HG02884 (cell line): ENCODE measurements at regions not wholly inside any gene's neighbourhood (a gene's known extent, or its start where the extent isn't known, plus 50 kb on each side); places are given as distances from the start of the nearest gene placed in this dataset.
"Not testable (repeated sequence)": the region's sequence is repeated elsewhere in the genome, so short reads cannot be mapped to it uniquely, and the experiment has no call there.

Source experiments
- ATAC-seq: cut with Tn5 transposase; IDR thresholded peaks from one replicate; pipeline ENCODE4 v1.9.1; 2021; ENCODE audit warnings: mild to moderate bottlenecking, moderate library complexity; ENCODE audit not compliant: unreplicated experiment

GRCh38 chr1:9441451-9442133 is 97.7 kb upstream of the SLC25A33 start:
- ATAC-seq: no peak

GRCh38 chr1:9442278-9442846 is 96.9 kb upstream of the SLC25A33 start:
- ATAC-seq: no peak

DNA sequence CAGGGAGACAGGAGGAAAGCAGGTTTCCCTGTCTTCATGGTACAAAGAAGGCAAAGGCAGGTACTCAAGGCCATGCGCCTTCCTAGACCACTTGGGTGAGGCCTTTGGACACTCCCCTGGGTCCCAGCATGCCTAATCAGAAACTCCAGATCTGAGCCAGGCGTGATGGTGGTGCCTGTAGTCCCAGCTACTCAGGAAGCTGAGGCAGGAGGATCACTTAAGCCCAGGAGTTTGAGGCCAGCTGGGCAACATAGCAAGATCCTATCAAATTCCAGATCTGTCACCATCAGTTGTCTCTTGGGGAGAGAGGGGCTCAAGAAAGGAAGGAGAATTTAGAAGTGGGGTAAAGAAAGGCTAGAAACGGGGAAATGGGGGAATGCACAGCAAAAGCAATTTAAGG is 96.3 kb upstream of the SLC25A33 start:
- ATAC-seq: no peak

GRCh38 chr1:9443913-9444445 is 95.3 kb upstream of the SLC25A33 start:
- ATAC-seq: no peak

DNA sequence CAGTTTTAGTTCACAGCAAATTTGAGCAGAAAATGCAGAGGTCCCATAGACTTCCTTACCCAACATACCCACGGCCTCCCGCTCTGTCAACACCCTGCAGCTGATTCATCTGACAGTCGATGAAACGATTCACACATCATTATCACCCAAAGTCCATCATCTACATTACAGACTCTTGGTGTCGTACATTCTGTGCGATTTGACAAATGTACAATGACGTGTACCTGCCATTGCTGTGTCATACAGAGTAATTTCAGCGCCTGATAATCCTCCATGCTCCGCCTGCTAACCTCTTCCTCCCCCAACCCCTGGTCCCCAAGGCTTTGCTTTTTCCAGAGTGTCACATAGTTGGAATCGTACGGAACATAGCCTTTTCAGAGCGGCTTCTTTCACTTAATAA is 94.7 kb upstream of the SLC25A33 start:
- no peak for ATAC-seq

- not testable (repeated sequence) for ATAC-seq
These were observed 94.2 kb upstream of the SLC25A33 start for GRCh38 chr1:9445081-9445480.

DNA sequence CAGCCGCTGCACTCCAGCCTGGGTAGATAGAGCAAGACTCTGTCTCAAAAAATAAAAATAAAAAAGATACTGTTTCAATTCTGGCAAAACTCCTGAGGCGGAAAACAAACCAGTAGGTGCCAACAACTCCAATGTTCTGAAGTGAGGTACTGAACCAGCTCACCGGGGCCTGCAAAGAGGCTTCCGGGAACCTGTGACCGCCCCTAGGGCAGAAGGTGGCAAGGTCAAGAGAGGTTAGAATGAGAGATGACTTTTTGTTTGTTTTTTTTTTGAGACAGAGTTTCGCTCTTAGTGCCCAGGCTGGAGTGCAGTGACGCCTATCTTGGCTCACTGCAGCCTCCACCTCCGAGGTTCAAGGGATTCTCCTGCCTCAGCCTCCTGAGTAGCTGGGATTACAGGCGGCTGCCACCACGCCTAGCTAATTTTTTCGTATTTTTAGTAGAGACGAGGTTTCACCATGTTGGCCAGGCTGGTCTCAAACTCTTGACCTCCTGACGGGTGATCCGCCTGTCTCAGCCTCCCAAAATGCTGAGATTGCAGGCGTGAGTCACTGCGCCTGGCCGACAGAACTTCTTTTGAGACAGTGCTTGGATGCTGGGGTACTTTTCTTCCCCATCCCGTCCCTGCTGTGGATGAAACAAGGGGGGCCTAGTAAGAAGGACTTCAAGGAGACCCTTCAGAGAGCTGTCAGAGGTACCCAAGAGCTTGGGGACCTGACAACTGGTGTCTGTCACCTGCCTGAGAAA is 91.9 kb upstream of the SLC25A33 start:
- ATAC-seq: no peak

GRCh38 chr1:9448132-9449109 is 90.8 kb upstream of the SLC25A33 start:
- ATAC-seq: no peak

DNA sequence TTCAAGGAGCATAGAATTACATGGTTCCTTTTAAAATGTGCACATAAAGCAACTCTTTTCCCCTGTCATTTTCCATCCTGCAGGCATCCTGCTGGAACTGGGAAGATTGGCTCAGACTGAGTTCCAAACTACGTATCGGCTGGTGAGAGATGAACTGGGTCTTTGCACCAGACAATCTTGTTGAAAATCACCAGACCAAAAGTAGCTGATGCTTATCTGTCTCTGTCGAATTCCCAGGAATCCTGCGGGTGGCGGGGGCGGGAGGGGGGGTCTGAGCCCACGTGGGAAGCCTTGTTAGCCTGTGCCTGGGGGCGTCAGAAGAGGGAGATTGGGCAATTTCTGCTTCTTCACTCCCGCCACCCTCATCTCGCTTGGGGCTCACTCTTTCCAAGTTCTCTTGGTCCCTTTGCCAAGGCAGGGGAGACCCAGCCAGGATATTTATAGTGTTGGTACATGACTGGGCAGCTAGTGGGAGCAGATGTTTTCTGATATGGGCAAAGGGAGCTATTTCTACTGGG is 90.1 kb upstream of the SLC25A33 start:
- no peak for ATAC-seq

DNA sequence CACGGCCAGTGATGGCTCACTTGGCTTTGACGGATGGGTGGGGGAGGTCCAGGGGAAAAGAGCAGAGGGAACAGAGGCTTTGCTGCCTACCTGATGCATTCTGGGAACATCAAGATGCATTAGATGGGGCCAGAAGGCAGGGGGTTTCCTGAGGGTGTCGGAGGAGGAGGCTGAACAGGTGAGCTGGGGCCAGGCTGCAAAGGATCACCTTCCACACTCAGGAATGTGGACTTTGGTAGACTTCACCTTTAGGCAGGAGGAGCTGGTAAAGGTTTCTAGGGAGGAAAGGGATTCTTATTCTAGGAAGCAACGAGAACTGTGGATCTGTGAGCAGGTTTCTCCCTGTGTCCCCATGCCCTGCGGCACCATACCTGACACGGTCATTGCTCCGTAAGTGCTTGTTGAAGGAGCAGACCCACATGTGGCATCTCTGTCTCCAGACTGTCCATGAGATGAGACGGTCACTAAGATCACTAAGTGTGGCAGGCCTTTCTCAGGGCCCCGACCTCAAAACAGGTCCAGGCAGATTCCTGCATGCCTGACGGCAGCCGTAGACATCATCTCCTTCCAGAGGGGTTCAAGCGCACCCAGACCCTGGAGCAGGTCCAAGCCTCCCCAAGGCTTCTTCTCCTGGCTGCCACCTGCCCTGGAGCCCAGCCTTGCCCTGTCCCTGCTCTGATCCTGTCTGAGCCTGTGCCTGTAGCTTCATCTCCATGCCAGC is 89.1 kb upstream of the SLC25A33 start:
- ATAC-seq: no peak

- no peak for ATAC-seq
These were observed 88.2 kb upstream of the SLC25A33 start for GRCh38 chr1:9451081-9451480.

DNA sequence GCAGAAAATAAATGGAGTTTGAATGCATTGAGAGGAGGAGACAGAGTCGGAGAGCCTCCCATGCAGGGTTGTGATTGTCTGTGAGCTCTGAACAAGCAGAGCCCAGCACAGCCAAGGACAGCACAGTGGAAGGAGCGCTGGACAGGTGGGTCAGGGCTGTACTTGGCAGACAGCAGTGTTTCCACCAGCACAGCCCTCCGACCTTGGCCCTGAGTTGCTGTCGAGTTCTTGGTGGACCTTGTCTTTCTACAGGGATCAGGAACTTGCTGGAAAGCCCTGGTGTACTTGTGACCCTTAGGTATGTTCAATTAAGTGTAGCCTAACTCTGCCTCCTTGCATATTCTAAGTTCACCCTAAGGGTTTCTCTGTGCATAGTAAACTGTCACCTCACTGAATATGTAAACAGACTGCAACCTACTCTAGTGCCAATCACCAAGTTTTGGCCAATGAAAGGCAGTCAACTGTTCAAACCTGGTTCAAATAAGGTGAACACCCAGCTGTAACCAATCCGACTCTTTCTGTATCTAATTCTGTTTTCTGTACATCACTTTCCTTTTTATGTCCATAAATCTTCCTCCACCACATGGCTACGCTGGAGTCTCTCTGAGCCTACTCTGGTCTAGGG is 86.6 kb upstream of the SLC25A33 start:
- ATAC-seq: no peak

DNA sequence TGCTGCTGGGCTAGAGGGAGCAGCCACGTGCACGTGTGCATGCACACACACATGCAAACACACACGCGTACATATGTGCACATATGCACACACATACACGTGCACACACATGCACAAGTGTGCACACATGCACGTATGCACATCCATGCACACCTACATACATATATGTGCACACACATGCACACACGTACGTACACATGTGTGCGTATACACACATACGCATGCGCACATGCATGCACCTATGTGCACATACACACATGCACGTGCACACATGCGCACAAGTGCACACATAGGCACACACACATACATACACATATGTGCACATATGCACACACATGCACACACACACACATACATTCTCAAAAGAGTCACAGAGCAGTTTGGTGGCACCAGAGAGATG is 85.9 kb upstream of the SLC25A33 start:
- ATAC-seq: no peak

DNA sequence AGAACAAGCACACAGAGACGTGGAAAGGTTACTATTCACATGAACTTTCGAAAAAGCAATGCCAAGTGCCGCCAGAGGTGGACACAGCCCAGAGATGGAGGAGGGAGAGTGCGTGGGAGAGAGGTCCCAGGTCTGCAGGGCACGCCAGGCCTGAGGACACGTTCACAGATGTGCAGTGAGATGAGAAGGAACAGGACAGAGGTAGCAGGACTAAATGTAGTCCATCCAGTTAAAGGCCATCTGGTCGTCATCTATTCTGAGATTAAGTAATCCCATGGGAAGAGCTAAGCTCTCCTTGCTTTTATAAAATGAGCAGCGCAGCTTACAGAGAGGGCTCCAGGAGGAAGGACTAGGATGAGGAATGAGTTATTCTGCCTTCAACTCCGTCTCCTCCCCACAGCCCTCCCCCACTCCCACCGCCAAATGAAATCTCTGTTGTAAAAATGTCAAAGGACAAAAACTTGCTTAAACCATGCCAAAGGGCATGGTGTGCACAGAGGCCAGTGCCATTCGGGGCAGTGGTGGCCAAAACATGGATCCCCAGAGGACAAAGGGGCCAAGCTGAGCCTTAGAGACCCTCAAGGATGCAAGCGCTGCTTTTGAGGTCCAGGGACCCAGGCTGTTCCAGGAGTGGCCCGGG is 85.4 kb upstream of the SLC25A33 start:
- ATAC-seq: no peak

DNA sequence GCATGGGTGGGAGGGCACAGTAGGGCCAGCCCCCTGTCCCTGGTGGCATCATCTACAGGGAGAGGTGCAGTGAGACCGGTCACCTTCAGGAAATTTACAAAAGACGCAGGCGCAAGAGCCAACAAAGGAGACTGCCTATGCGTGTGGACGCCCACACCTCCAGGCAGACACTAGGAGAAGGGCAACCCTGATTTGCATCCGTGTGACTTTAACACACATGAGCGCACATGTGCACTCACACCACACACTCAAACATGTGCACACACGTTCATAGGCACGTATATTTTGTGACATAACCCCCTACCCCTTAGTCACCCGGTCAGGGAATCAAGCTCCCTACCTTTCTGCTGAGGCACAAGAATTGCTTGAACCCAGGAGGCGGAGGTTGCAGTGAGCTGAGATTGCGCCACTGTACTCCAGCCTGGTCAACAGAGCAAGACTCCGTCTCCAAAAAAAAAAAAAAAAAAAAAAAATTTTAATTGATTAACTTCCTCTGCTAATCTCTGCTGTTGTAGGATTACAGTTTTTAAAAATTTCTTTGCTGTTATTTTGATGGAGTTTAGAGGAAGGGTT is 84.7 kb upstream of the SLC25A33 start:
- ATAC-seq: no peak

DNA sequence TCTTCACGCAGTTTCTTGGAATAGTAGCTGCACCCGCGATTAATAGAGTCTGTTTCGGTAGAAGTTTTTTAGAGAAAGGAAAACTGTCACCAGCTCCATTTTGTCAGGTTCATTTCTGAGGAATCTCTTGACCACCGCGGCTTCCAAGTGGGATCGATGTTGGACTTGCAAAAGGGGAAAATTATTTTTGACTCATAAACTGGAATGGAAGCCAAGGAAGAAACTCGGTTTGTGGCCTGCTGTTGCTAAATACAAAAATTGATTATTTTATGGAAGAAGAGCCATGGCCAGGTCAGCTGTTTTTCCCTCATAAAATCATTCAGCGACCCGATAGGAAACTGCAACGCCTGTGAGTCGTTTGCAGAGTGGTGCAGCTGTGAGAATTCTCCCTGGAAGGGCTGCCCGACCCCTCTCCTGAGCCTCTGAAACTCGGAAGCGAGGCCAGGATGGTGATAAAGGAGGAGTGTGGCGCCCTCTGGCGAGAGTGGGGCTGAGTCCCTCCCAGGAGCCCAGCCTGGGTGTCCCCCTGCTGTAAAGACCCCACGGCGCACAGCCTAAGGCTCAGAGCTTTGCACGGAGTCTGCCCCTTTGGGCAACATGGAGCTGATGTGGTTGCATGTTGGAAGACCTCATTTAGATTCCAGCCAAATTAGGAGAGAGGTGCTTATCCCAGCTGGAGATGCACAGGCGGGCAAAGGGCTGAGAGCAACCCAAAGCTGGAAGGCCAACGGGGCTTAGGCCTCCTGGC is 83.6 kb upstream of the SLC25A33 start:
- no peak for ATAC-seq

DNA sequence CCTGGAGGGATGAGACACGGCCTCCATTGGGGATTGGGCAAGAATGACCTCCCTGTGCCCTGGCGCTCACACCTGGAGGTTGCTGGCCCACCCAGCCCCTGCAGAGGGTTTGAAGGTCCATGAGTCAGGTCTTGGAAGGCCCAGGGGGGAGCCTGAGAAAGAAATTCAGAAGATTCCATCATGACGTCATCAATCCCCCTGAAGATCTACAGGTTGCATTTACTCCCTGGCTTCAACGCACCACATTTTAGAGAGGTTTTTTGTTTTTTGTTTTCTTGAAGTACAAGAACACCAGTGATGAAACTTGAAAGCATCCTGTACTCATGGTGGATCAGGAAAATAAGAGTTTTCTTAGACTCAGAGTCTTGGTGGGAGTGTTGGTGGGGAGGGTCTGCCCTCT is 82.4 kb upstream of the SLC25A33 start:
- no peak for ATAC-seq

- ATAC-seq: no peak
These were observed 79.4 kb upstream of the SLC25A33 start for GRCh38 chr1:9459816-9460407.
